ENCODE measurements at regions not wholly inside any gene's neighbourhood (a gene's known extent, or its start where the extent isn't known, plus 50 kb on each side); places are given as distances from the start of the nearest gene placed in this dataset.

GRCh38 chr4:27931584-27931983, 1070.9 kb downstream of the STIM2 start:
- no peaks in the 10 kb centered on the region for H3K4me1 ChIP-seq (ENCODE audit: control insufficient read depth in 1 of 2, insufficient read depth in 2 of 2, low read depth in 1 of 2, low read length in 1 of 2)
- H3F3A ChIP-seq (replicated peaks; ENCODE audit: insufficient read depth): no peaks in the 10 kb centered on the region
- no peaks in the 10 kb centered on the region for H3K27me3 ChIP-seq (ENCODE audit: insufficient read depth)
- no peaks in the 10 kb centered on the region for H3K9me2 ChIP-seq
- H3K79me2 ChIP-seq (ENCODE audit: insufficient read depth): no peaks in the 10 kb centered on the region
- no peaks in the 10 kb centered on the region for H4K20me1 ChIP-seq (ENCODE audit: insufficient read depth)
- H3K36me3 ChIP-seq (replicated peaks in 1 of 2; ENCODE audit: control insufficient read depth in 1 of 2, insufficient read depth in 2 of 2, low read length in 1 of 2): no peaks in the 10 kb centered on the region
- H3K27ac ChIP-seq (ENCODE audit: low read depth in 2 of 2, low read length in 1 of 2): no peak overlapping the region
- H3K4me2 ChIP-seq: no peak overlapping the region
- WGBS (ENCODE audit: low lambda C conversion rate): 2% methylated on average over 1 of the region's 1 CpG
- H2AFZ ChIP-seq (ENCODE audit: low read depth): no peak overlapping the region
- H3K9me3 ChIP-seq: no peaks in the 10 kb centered on the region
- no peak overlapping the region for H3K4me3 ChIP-seq (ENCODE audit: low read depth in 2 of 2, low read length in 1 of 2)
- ChIA-PET POLR2A (no interaction called here), CTCF (no interaction called here)
- H3K9ac ChIP-seq: no peak overlapping the region
- TF ChIP-seq FOSL2 (IDR thresholded peaks at IDR 0.05; ENCODE audit: borderline replicate concordance, low read depth) (no peak), FOXM1 (IDR thresholded peaks at IDR 0.05; ENCODE audit: low read depth) (no peak), GABPA (IDR thresholded peaks at IDR 0.05; ENCODE audit: low read depth) (no peak), TCF12 (IDR thresholded peaks at IDR 0.05) (no peak), RCOR1 (IDR thresholded peaks at IDR 0.05; ENCODE audit: low read length) (no peak), EP300 (IDR thresholded peaks at IDR 0.05; ENCODE audit: borderline replicate concordance in 1 of 2, low read depth in 1 of 2, low read length in 1 of 2) (no peak), POLR2AphosphoS5 (IDR thresholded peaks at IDR 0.05; ENCODE audit: low read depth, low read length) (no peak), SIN3A (IDR thresholded peaks at IDR 0.05; ENCODE audit: borderline replicate concordance, low read depth, low read length) (no peak), NFIC (IDR thresholded peaks at IDR 0.05; ENCODE audit: borderline replicate concordance) (no peak), TEAD4 (IDR thresholded peaks at IDR 0.05; ENCODE audit: borderline replicate concordance, insufficient read depth) (no peak), USF2 (IDR thresholded peaks at IDR 0.05; ENCODE audit: borderline replicate concordance, low read depth, low read length) (no peak), RAD21 (IDR thresholded peaks at IDR 0.05; ENCODE audit: low read length) (no peak), MXI1 (IDR thresholded peaks at IDR 0.05; ENCODE audit: low read depth, low read length) (no peak), CHD2 (IDR thresholded peaks at IDR 0.05; ENCODE audit: low read length, partially characterized antibody) (no peak), GATA2 (CRISPR knock-in tag; IDR thresholded peaks at IDR 0.05) (no peak), FOXJ3 (CRISPR knock-in tag; IDR thresholded peaks at IDR 0.05) (no peak), ZBTB33 (IDR thresholded peaks at IDR 0.05; ENCODE audit: borderline replicate concordance, low read depth) (no peak), RXRA (IDR thresholded peaks at IDR 0.05; ENCODE audit: borderline replicate concordance, low read depth) (no peak)
- TF ChIP-seq, protein P1, sequence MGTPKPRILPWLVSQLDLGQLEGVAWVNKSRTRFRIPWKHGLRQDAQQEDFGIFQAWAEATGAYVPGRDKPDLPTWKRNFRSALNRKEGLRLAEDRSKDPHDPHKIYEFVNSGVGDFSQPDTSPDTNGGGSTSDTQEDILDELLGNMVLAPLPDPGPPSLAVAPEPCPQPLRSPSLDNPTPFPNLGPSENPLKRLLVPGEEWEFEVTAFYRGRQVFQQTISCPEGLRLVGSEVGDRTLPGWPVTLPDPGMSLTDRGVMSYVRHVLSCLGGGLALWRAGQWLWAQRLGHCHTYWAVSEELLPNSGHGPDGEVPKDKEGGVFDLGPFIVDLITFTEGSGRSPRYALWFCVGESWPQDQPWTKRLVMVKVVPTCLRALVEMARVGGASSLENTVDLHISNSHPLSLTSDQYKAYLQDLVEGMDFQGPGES (IDR thresholded peaks at IDR 0.05; ENCODE audit: low read depth, low read length): no peak
- DNase-seq: no peak

Data from SK-N-SH (cell line).